Pancreas (tissue), 10 donors: ENCODE measurements at regions not wholly inside any gene's neighbourhood (a gene's known extent, or its start where the extent isn't known, plus 50 kb on each side); places are given as distances from the start of the nearest gene placed in this dataset.

Experiments
- ATAC-seq, 4 donors: fragments of 200-7000 bp; cut with Tn5 transposase; one replicate each; pipeline versions ENCODE4 v1.8.0 to v1.9.1; 2020; ENCODE audit warnings: mild to moderate bottlenecking in 4 of 4, moderate library complexity in 4 of 4
- DNase-seq, 6 donors: peaks; one replicate each; pipeline ENCODE4 v3.0.0-alpha.2; 2020
- FAIRE-seq: peaks from 2 replicates; lab custom pipeline; 2012; peaks lifted over from hg19 to GRCh38; lab: Jason Lieb, UNC
- H3K27ac ChIP-seq, 4 donors: fragments of 200-600 bp; sonication (generic); 1 replicate in 3 of 4; 2 replicates in 1 of 4; pipeline versions ENCODE4 v1.5.0 to v1.8.0; 2020
- H3K27me3 ChIP-seq, 4 donors: fragments of 200-600 bp; one replicate each; pipeline ENCODE4 v1.8.0; 2021
- H3K36me3 ChIP-seq, 3 donors: fragments of 200-600 bp; sonication (generic) in 1 of 3; one replicate each; pipeline versions ENCODE4 v1.5.0 to v1.8.0; 2020 to 2021
- H3K4me1 ChIP-seq, 3 donors: fragments of 200-600 bp; one replicate each; pipeline ENCODE4 v1.8.0; 2021
- H3K4me3 ChIP-seq, 4 donors: fragments of 200-600 bp; sonication (generic) in 2 of 4; one replicate each; pipeline versions ENCODE4 v1.5.0 to v1.8.0; 2020 to 2021
- H3K9me3 ChIP-seq, 4 donors: fragments of 200-600 bp; one replicate each; pipeline ENCODE4 v1.8.0; 2021
- WGBS, 2 donors: extraction: QIAGEN DNeasy Blood & Tissue Kit; methylation state at CpG; one replicate each; pipeline ENCODE4 v1.1.7; 2013; 5-methylcytosine and 5-hydroxymethylcytosine counted together
- intact Hi-C, 3 donors: fragments of 100-400 bp; cut with DNase I; formaldehyde crosslinking; loops; one replicate each; pipeline versions ENCODE4 v1.11.1 to v1.14.2; 2022
- TF ChIP-seq, protein P1 (sequence below), 4 donors: fragments of 200-600 bp; sonication (generic) in 3 of 4; IDR thresholded peaks; one replicate each; pipeline versions ENCODE4 v1.5.0 to v1.8.0; 2021; ENCODE audit warnings: antibody characterized with exemption in 4 of 4
- donor health status: healthy with polysubstance abuse.
- donor health status: DM: no; HTN: no; CAD: no; lungs with moderate emphysema.
- donor health status: DM: no; HTN: no; CAD: no.
- donor health status: control.
- donor health status: control.
- donor health status: Bipolar disorder and iron deficiency.
- donor health status: DM: yes; HTN: yes; CAD: no.
- donor health status: DM: no; HTN: no; CAD: no.
- donor health status: DM: no; HTN: no; CAD: no.
- donor health status: DM: yes; HTN: yes; CAD: no.

GRCh38 chr14:94706133-94706532 lies 63.8 kb downstream of the GSC start:
- 64 to 82% methylated on average over 6 of the region's 6 CpGs for WGBS, 2 donors
- H3K4me3 ChIP-seq: no peak overlapping the region
- TF ChIP-seq, protein P1, sequence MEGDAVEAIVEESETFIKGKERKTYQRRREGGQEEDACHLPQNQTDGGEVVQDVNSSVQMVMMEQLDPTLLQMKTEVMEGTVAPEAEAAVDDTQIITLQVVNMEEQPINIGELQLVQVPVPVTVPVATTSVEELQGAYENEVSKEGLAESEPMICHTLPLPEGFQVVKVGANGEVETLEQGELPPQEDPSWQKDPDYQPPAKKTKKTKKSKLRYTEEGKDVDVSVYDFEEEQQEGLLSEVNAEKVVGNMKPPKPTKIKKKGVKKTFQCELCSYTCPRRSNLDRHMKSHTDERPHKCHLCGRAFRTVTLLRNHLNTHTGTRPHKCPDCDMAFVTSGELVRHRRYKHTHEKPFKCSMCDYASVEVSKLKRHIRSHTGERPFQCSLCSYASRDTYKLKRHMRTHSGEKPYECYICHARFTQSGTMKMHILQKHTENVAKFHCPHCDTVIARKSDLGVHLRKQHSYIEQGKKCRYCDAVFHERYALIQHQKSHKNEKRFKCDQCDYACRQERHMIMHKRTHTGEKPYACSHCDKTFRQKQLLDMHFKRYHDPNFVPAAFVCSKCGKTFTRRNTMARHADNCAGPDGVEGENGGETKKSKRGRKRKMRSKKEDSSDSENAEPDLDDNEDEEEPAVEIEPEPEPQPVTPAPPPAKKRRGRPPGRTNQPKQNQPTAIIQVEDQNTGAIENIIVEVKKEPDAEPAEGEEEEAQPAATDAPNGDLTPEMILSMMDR (IDR thresholded peaks at IDR 0.05): no peak
- DNase-seq (no peak), FAIRE-seq (no peak), ATAC-seq (no peak)
- no peaks in the 10 kb centered on the region for H3K9me3 ChIP-seq
- no peak overlapping the region for H3K27ac ChIP-seq
- intact Hi-C loops: no loop called here
- H3K4me1 ChIP-seq: no peaks in the 10 kb centered on the region
- no peaks in the 10 kb centered on the region for H3K36me3 ChIP-seq
- no peaks in the 10 kb centered on the region for H3K27me3 ChIP-seq

- Histone ChIP-seq H3K27ac (no peak overlapping the region), H3K9me3 (no peaks in the 10 kb centered on the region), H3K4me1 (no peaks in the 10 kb centered on the region), H3K27me3 (no peaks in the 10 kb centered on the region), H3K36me3 (no peaks in the 10 kb centered on the region), H3K4me3 (no peak overlapping the region)
- WGBS, 2 donors: 59 to 71% methylated on average over 2 of the region's 2 CpGs
- intact Hi-C loops: no loop called here
- DNase-seq: no peak
- TF ChIP-seq, protein P1 (IDR thresholded peaks at IDR 0.05): no peak
- ATAC-seq: no peak
- FAIRE-seq: no peak
Measured at GRCh38 chr14:94702629-94703028, 67.3 kb downstream of the GSC start.

DNA sequence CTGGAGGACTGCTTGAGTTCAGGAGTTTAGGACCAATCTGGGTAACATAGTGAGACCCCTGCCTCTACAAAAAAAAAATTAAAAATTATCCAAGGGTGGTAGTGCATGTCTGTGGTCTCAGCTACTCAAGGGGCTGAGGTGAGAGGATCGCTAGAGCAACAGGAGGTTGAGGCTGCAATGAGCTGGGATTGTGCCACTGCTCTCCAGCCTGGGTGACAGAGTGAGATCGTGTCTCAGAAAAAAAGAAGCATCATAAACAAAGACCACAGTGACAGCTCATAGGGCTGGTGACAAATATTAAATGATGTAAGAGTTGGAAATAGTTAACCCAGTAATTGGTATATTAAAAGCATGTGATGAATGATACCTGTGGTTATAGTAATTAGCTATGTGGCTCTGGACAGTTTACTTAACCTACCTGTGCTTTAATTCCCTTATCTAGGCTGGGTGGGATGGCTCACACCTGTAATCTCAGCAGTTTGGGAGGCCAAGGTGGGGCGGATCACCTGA lies 68.0 kb downstream of the GSC start:
- ATAC-seq (no peak), FAIRE-seq (no peak), DNase-seq (no peak)
- H3K36me3 ChIP-seq: no peaks in the 10 kb centered on the region
- H3K9me3 ChIP-seq: no peaks in the 10 kb centered on the region
- no peak overlapping the region for H3K27ac ChIP-seq
- H3K4me3 ChIP-seq: no peak overlapping the region
- H3K27me3 ChIP-seq: no peaks in the 10 kb centered on the region
- no peaks in the 10 kb centered on the region for H3K4me1 ChIP-seq
- TF ChIP-seq, protein P1 (IDR thresholded peaks at IDR 0.05): no peak
- intact Hi-C loops: no loop called here
- 71 to 75% methylated on average over 3 of the region's 3 CpGs for WGBS, 2 donors

- TF ChIP-seq, protein P1 (IDR thresholded peaks at IDR 0.05): no peak
- H3K4me3 ChIP-seq: no peak overlapping the region
- H3K27ac ChIP-seq: no peak overlapping the region
- H3K4me1 ChIP-seq: no peaks in the 10 kb centered on the region
- DNase-seq (no peak), FAIRE-seq (no peak), ATAC-seq (no peak)
- intact Hi-C loops: no loop called here
- no peaks in the 10 kb centered on the region for H3K9me3 ChIP-seq
- H3K27me3 ChIP-seq: no peaks in the 10 kb centered on the region
- H3K36me3 ChIP-seq: no peaks in the 10 kb centered on the region
- WGBS, 2 donors: 65 to 69% methylated on average over 8 of the region's 8 CpGs
Measured at GRCh38 chr14:94700336-94700735, 69.6 kb downstream of the GSC start.

DNA sequence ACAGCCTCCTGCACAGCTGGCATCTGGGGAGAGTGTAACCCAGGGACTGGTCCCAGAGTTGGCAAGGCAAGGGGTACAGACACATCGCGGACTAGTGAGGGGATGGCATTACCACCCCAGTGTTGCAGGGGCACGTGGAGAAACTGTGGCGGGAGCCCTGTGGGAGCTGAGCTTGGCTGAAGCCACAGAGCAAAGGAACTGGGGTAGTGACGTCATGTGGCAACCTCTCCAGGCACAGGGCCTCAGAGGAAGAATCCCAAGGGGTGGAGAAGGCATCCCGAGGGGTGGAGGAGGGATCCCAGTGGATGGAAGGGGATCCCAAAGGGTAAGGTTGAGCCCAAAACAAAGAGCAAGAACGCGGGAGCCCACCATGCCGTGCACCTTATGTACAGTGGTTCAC lies 70.1 kb downstream of the GSC start:
- no peak for FAIRE-seq
- intact Hi-C loops: loop anchor here in 1 of 3 donors (10.0 kb wide), 1 partner anchor 405 kb away; no protein-coding TSS in a partner anchor
- 45 to 77% methylated on average over 9 of the region's 9 CpGs for WGBS, 2 donors
- no peak for DNase-seq
- no peaks in the 10 kb centered on the region for H3K4me1 ChIP-seq
- ATAC-seq: no peak
- H3K4me3 ChIP-seq: no peak overlapping the region
- no peak overlapping the region for H3K27ac ChIP-seq
- H3K27me3 ChIP-seq: no peaks in the 10 kb centered on the region
- TF ChIP-seq, protein P1 (IDR thresholded peaks at IDR 0.05): no peak
- no peaks in the 10 kb centered on the region for H3K36me3 ChIP-seq
- H3K9me3 ChIP-seq: no peaks in the 10 kb centered on the region
